HL-60 (cell line): ENCODE measurements at regions not wholly inside any gene's neighbourhood (a gene's known extent, or its start where the extent isn't known, plus 50 kb on each side); places are given as distances from the start of the nearest gene placed in this dataset.

Experiments used
- DNase-seq, 2 experiments: peaks; one replicate each; pipeline ENCODE4 v3.0.0-alpha.2; 2010 to 2020; ENCODE audit warnings: low read depth in 1 of 2, low spot score in 1 of 2
- H3K27ac ChIP-seq: fragments of 250-450 bp; sonication (Bioruptor Pico); replicated peaks from 2 replicates; pipeline ENCODE4 v1.5.1; 2020; ENCODE audit warnings: mild to moderate bottlenecking, moderate library complexity
- H3K27me3 ChIP-seq: fragments of 250-450 bp; sonication (Bioruptor Pico); 2 replicates; pipeline ENCODE4 v1.5.1; 2021; ENCODE audit warnings: mild to moderate bottlenecking, moderate library complexity; ENCODE audit not compliant: insufficient read depth, poor library complexity, severe bottlenecking
- H3K4me3 ChIP-seq: replicated peaks from 2 replicates; pipeline ENCODE4 v1.5.1; 2011; ENCODE audit warnings: mild to moderate bottlenecking, control low read depth, low read length; ENCODE audit not compliant: insufficient read depth
- GABPA ChIP-seq: IDR thresholded peaks from 2 replicates; pipeline ENCODE4 v1.6.1; 2012; ENCODE audit warnings: low read depth
- POLR2AphosphoS5 ChIP-seq: IDR thresholded peaks from 2 replicates; pipeline ENCODE4 v1.6.1; 2012; ENCODE audit warnings: low read depth
- SPI1 ChIP-seq: IDR thresholded peaks from 2 replicates; pipeline ENCODE4 v1.6.1; 2012; ENCODE audit warnings: low read depth, mild to moderate bottlenecking, borderline replicate concordance
- TF ChIP-seq, protein P1 (sequence below): IDR thresholded peaks from 2 replicates; pipeline ENCODE4 v1.6.1; 2012; ENCODE audit warnings: low read depth; ENCODE audit not compliant: insufficient replicate concordance
- TF ChIP-seq, protein P2 (sequence below): IDR thresholded peaks from one replicate; pipeline ENCODE4 v1.5.1; 2011; ENCODE audit warnings: low read length, control low read depth, inconsistent platforms; ENCODE audit not compliant: insufficient read depth

DNA sequence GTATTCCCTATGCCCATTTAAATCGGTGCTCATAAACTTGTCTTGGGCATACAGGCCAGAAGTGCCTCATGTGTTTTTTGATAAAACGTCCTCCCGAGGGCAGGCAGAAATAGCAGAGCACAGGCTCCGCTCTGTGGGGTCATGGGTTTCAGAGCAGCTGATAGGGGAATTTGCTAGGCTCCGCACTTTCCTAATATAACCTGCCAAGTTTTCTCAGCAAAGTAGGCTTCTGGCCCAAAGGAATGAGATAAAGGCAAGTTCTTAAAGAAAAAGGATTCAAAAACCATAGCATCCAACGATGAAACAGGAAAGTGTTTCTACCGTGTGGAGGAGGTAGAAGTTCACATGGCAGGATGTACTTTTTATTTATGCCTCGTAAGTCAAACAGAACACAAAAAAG lies 69.8 kb upstream of the RALGAPA2 start:
- Histone ChIP-seq H3K4me3 (no peak overlapping the region), H3K27ac (no peak overlapping the region; the same call in 1 of the 2 replicates), H3K27me3 (no peaks in the 10 kb centered on the region)
- no peak for TF ChIP-seq SPI1
- TF ChIP-seq, protein P1, sequence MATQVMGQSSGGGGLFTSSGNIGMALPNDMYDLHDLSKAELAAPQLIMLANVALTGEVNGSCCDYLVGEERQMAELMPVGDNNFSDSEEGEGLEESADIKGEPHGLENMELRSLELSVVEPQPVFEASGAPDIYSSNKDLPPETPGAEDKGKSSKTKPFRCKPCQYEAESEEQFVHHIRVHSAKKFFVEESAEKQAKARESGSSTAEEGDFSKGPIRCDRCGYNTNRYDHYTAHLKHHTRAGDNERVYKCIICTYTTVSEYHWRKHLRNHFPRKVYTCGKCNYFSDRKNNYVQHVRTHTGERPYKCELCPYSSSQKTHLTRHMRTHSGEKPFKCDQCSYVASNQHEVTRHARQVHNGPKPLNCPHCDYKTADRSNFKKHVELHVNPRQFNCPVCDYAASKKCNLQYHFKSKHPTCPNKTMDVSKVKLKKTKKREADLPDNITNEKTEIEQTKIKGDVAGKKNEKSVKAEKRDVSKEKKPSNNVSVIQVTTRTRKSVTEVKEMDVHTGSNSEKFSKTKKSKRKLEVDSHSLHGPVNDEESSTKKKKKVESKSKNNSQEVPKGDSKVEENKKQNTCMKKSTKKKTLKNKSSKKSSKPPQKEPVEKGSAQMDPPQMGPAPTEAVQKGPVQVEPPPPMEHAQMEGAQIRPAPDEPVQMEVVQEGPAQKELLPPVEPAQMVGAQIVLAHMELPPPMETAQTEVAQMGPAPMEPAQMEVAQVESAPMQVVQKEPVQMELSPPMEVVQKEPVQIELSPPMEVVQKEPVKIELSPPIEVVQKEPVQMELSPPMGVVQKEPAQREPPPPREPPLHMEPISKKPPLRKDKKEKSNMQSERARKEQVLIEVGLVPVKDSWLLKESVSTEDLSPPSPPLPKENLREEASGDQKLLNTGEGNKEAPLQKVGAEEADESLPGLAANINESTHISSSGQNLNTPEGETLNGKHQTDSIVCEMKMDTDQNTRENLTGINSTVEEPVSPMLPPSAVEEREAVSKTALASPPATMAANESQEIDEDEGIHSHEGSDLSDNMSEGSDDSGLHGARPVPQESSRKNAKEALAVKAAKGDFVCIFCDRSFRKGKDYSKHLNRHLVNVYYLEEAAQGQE = no peak
- TF ChIP-seq GABPA = no peak
- TF ChIP-seq POLR2AphosphoS5 = no peak
- TF ChIP-seq, protein P2, sequence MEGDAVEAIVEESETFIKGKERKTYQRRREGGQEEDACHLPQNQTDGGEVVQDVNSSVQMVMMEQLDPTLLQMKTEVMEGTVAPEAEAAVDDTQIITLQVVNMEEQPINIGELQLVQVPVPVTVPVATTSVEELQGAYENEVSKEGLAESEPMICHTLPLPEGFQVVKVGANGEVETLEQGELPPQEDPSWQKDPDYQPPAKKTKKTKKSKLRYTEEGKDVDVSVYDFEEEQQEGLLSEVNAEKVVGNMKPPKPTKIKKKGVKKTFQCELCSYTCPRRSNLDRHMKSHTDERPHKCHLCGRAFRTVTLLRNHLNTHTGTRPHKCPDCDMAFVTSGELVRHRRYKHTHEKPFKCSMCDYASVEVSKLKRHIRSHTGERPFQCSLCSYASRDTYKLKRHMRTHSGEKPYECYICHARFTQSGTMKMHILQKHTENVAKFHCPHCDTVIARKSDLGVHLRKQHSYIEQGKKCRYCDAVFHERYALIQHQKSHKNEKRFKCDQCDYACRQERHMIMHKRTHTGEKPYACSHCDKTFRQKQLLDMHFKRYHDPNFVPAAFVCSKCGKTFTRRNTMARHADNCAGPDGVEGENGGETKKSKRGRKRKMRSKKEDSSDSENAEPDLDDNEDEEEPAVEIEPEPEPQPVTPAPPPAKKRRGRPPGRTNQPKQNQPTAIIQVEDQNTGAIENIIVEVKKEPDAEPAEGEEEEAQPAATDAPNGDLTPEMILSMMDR = no peak
- no peak for DNase-seq

DNA sequence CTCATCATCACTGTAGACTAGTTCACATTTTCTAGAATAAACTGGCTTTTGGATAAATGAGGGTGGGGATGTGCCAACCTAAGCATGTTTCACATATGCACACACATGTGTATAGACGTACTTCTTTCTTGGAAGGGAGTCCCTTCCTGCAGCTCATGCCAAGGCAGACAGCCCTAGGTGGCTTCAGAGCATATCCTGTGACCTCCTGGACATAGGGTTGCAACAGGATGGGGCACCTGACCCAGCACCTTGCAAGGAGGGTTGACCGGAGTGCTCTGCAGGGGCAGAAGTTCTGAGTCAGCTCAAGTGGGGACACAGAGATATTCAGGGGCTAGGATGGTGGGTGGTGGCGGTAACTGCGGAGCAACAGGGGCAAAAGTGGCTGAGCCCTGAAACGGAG lies 68.6 kb upstream of the RALGAPA2 start:
- no peak for DNase-seq

DNA sequence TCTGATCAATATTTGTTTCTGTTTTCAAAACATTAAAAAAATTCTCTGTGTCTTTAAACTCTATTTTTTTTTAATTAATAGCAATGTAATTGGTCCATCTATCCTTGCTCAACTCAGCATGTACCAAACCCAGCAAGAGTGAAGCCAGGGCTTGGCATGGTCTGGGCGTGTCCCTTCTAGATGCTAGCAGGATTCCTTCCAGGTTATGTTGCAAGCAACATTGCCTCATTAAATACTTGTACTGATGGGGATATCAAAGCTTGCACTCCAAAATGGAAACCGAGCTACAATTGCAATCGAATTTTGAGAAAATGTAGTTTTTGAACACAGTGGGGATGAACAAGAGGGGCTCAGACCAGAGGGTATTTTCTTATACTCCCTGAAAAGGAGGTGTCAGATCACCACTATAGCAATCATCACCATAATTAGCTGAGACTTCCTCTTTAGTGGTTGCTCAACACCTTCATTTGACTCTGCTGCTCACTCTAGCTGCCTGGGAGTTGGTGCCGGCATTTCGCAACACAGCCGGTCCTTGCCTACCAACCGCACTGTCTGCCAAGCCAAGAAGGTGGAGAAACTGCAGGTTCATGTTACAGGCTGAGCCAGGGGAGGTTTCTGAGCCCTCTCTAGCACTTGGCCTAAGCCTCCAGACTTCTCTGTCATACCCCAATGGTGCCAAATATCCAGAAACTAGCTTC lies 67.8 kb upstream of the RALGAPA2 start:
- Histone ChIP-seq H3K27me3 (no peaks in the 10 kb centered on the region), H3K4me3 (no peak overlapping the region), H3K27ac (peak overlapping the region; percentile 80)
- DNase-seq = peak; percentile 99
- TF ChIP-seq, protein P2 = no peak
- TF ChIP-seq, protein P1 = no peak
- TF ChIP-seq GABPA (peak; percentile 41; the same call in 1 of the 2 replicates), POLR2AphosphoS5 (peak; percentile 82), SPI1 (peak; percentile 98)

More for the DNA sequence above, 68.6 kb upstream of the RALGAPA2 start:
- H3K27ac ChIP-seq = peak overlapping the region; percentile 80
- TF ChIP-seq GABPA (no peak), SPI1 (no peak), POLR2AphosphoS5 (no peak)
- TF ChIP-seq, protein P1 = no peak
- TF ChIP-seq, protein P2 = no peak
- no peak overlapping the region for H3K4me3 ChIP-seq
- H3K27me3 ChIP-seq = no peaks in the 10 kb centered on the region
